ENCODE measurements at regions not wholly inside any gene's neighbourhood (a gene's known extent, or its start where the extent isn't known, plus 50 kb on each side); places are given as distances from the start of the nearest gene placed in this dataset.
"Not testable (repeated sequence)": the region's sequence is repeated elsewhere in the genome, so short reads cannot be mapped to it uniquely, and the experiment has no call there.

DNA sequence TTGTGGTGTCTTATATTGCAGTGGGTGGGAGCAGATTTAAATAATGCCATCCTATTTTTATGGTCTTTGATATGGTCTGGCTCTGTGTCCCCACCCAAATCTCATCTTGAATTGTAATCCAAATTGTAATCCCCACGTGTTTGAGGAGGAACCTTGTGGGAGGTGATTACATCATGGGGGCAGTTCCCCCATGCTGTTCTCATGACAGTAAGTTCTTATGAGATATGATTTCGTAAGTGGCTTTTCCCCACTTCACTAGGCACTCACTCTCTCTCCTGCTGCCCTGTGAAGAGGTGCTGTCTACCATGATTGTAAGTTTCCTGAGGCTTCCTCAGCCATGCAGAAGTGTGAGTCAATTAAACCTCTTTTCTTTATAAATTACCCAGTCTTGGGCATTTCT lies 107.6 kb downstream of the TNFSF18 start:
- TF ChIP-seq, protein P1, sequence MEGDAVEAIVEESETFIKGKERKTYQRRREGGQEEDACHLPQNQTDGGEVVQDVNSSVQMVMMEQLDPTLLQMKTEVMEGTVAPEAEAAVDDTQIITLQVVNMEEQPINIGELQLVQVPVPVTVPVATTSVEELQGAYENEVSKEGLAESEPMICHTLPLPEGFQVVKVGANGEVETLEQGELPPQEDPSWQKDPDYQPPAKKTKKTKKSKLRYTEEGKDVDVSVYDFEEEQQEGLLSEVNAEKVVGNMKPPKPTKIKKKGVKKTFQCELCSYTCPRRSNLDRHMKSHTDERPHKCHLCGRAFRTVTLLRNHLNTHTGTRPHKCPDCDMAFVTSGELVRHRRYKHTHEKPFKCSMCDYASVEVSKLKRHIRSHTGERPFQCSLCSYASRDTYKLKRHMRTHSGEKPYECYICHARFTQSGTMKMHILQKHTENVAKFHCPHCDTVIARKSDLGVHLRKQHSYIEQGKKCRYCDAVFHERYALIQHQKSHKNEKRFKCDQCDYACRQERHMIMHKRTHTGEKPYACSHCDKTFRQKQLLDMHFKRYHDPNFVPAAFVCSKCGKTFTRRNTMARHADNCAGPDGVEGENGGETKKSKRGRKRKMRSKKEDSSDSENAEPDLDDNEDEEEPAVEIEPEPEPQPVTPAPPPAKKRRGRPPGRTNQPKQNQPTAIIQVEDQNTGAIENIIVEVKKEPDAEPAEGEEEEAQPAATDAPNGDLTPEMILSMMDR (IDR thresholded peaks at IDR 0.05; ENCODE audit: low read length) = not testable (repeated sequence)
- TF ChIP-seq EZH2 (IDR thresholded peaks at IDR 0.05; ENCODE audit: borderline replicate concordance, low read length) = not testable (repeated sequence)
